Activated effector memory CD4-positive, alpha-beta T cell treated with Interleukin-2 at 50 U/mL for 16 hours (primary cell): ENCODE measurements at regions not wholly inside any gene's neighbourhood (a gene's known extent, or its start where the extent isn't known, plus 50 kb on each side); places are given as distances from the start of the nearest gene placed in this dataset.
"Not testable (repeated sequence)": the region's sequence is repeated elsewhere in the genome, so short reads cannot be mapped to it uniquely, and the experiment has no call there.

Source experiments
- DNase-seq: peaks from one replicate; pipeline ENCODE4 v3.0.0-alpha.2; 2020

DNA sequence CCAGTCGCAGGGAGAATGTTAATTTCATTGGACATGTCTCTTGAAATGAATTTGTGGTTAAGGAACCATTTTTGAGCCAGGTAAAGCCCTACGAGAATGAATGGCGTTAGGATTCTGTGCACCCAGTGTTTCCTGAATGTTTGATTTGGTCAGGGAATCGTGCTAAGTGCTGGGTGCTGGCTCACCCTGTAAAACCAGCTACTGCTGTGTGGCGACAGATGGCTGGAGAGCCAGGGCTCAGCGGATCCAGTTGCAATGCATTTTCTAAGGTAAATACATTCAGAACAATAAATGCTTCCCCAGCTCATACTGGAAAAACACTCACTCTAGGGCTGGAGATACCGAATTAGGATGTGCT lies 355.5 kb downstream of the GLRX3 start:
- no peak for DNase-seq

DNA sequence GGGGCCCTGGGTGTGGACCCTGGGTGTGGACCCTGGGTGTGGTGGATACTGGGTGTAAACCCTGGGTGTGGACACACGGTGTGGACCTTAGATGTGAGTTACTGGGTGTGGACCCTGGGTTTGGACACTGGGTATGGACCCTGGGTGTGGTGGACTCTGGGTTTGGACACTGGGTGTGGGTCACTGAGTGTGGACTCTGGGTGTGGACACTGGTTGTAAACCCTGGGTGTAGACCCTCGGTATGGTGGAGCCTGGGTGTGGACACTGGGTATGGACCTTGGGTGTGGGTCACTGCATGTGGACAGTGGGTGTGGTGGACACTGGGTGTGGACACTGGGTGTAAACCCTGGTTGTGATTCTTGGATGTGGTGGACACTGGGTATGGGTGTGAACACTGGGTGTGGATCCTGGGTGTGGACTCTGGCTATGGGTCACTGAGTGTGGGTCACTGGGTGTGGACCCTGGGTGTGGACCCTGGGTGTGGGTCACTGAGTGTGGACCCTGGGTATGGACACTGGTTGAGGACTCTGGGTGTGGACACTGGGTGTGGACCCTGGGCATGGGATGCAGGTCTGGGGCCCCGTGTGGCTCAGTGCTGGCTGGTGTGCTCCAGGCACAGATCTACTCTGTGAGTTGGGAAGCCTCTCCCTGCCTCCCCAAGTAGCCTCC lies 356.2 kb downstream of the GLRX3 start:
- DNase-seq, result no peak

DNA sequence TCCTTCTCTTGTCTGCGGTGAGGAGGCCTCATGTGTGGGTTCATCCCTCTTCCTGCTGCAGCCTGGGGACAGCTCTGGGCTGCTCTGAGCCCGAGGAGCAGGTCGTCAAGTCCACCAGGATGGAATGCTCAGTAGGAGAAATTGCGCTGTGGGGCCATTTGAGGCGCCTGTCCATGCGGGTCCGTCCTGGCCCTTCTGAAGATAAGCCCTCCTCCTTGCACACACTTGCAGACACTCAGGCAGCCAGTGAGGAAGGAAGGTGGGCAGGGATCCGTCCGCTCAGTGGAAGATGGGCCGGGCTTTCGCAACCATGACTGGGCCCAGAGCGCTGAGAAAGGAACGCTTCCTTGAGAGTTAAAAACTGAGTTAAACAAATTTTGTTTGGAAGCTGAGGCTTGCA lies 356.8 kb downstream of the GLRX3 start:
- no peak for DNase-seq

DNA sequence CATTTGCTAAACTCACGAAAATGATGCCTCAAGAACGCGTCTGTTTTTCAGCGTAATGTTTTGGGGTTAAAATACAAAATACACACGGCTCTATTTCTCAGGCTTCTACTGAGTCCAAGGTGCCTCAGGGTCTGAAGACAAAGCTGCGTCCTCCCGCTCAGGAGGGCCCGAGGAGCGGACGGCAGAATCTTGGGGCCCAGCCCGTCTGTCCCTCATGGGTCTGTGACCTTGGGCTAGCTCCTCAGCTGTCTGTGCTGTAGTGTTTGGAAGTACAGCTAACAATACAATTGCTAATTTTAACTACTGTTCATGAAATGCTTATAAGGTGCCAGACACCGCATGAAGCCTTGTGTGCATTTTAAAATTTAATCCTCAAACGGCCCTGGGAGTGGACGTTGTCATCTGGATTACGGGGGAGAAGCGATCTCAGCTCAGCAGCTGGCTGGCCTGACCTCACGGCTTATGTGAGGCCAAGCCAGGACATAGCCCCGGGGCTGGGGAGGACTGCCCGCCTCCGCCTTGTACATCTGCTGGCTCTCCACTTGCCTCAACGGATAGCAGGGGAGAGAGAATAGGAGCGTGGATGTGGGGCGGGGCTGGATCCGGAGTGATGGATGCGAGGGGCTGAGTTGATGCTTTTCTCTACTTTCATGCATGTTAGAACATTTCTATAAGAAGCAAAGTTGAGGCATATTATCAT lies 357.4 kb downstream of the GLRX3 start:
- no peak for DNase-seq

DNA sequence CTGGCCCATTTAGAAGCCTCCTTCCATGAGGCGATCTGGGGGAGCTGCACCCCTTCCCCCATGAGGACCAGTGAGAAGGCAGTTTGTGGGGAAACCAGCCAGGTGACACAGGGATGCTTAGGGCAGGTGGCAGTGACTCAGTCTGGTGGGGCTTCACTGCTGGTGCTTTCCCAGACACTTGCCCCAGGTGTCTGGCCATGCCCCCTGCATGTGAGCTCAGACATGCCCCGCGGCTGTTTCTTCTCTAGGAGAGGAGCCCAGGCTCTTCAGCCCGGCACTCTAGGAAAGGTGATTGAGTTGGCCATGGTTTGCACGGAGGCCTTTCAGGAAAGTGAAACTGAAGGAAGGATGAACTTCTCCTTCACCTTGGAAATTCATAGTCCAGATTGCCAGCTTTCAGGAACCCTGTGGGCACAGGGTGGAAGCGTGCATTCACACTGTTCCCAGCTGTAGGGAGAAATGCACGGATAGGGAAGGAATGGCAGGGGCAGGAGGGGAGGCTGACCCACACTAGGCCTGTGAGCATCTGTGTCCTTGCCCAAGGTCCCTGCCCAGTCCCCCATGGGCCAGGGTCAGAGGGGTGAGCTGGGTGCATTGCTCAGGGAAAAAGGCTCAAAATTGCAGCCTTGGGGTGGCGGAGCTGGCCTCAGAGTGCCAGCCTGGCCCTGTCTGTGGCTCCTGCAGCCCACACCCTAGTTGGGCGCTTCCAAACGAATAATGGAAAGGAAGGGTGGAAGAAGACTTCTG lies 359.1 kb downstream of the GLRX3 start:
- DNase-seq, result no peak

DNA sequence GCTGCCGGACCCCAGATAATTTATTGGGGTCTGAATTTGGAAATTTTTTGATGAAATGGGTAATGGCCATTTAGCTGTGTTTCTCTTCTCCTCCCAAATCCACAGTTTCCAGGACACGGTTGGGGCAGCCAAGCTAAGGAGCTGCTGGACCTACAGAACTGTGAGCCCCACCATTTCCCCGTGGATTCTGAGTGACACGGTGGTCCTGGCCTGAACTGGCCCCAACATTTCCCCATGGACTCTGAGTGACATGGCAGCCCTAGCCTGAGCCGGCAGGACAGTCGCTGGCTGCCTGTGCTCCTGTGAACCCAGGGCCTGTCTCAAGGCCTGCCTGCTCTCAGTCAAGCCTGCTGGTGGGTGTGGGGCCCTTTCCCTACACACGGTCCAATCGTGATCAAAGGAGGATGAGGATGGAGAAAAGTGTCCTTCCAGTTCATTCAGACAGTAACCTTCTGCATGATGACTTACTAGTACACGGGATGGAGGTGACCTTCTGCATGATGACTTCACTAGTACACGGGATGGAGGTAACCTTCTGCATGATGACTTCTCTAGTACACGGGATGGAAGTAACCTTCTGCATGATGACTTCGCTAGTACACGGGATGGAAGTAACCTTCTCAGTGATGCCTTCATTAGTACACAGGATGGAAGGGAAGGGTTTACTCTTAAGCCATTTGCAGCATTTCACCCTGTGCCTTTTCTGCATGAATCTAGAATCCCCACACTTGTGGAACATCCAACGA lies 359.9 kb downstream of the GLRX3 start:
- no peak for DNase-seq

DNA sequence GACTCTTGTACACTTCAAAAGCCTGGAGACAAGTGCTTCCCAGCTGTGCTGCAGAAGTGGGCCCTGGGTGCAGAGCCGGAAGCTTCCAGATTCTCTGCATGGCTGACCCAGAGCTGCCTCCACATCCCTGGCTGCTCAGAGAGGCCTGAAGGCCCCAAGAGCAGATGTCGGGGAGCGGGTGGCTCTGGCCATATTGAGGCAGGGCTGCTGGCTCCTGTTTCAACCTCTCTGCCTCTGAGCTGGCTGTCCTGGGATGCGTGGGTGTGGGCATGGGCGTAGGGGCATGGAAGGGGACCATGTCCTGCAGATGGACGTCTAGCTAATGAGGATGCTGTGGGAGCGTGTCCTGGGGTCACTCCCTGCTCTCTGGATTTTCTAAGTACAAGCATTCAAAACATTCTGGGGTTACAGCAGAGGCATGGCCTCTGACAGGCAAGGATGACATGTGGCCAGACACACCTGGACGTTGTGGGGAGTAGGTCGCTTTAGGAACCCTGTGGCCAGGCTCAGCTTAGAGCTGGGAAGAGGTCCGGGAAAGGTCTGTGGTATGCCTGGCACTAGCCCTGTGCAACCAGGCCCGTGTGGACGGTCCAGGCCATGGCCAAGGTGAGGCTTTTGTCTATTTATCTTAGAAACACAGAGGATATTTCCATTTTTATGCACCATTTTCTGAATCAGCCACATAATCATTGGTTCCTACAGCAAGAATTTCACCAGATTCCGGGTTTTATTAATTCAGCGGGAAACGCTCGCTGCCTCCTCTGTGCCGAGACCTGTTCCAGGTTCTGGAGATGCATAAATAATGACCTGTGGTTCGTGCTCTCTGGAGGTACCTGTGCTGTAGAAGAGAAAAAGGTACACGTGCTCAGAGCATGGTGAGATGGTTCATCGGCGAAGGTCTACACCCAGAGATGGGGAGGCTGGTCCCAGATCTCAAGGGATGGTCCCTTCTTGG lies 361.1 kb downstream of the GLRX3 start:
- no peak for DNase-seq

DNA sequence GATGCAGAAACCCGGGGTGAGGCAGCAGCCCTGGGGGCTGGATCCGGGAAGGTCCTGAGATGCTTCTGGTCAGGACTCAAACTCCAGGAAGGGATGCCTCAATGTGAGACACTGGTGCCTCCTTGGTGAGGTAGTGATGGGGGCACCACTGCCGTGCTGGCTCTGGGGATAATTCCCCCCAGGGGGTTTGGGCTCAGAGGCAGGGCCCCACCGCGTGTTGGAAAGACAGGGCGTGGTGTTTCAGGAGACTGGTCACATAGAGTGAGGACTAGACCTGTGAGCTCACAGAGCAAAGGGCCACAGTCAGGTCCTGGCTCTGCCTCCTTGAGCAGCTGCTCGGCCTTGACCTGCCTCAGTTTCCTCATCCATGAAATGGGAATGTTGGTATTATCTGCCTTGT lies 361.9 kb downstream of the GLRX3 start:
- DNase-seq, result no peak

DNA sequence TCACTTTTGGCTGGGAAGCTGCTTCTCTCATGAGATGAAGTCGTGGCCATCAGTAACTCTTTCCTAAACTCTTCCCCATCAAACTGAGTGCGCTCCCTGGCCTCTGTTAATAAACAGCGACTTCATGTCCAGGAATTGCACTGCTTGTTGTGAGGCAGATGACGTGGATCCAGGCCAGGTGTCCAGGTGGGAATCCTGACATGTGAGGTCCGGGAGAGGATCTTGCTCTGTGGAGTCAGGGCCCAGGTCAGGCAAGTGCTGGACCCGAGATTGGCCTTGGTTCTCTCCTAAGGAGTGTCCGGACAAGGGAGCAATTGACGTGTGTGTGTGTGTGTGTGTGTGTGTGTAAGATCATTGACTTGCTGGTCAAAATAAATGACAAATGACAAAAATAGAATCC lies 362.7 kb downstream of the GLRX3 start:
- no peak for DNase-seq

DNA sequence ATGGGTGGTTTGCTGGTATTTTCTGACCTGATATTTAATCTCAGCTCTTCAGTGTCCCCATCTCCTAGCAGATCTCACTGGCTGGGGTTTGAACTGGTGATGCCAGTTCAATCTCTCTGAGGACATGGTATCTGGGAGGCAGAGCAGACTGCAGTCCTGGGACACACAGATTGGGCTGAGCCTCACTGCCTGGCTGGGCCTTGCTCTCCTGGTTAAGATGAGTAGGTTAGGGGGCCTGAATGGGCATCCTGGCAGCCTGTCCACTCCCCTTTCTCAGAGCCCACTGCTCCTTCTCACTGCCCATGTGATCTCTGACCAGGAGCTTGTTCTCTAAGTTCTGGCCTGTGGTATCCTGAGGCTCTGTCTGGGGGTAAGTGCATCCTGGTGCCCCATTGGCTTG lies 363.4 kb downstream of the GLRX3 start:
- DNase-seq, result no peak

DNA sequence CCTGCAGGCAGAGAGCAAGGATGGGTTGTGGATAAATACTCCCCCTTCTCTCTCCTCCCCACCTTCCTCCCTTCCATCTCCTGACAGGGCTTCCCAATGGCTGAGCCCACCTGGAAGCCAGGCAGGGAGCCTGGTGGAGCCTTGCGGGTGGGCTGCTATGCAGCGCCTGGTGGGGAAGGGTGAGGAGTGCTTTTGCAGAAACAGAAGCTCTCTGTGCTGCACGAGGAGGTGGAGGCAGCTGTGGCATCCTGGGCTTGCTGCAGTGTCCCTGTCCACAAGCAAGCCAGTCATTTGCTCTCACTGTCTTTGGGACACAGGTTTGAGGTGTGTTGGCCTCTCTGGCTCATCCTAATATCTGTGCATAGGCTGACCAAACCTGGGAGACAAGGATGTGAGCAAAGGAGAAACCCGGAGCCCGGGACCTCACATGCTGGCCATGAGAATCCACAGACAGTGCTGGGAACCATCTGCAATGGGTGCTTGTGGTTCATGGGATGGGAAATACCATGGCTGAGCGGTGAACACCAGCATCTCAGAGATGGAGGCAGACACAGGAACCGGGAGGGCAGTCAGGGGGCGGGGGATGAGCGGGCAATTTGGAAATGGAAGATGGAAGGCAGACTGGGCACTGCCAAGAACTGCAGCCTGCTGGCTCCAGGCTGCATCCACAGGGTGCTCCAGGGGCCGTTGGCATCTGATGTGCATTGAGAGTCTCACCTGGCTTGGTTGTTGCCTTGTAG lies 364.2 kb downstream of the GLRX3 start:
- DNase-seq, result no peak

DNA sequence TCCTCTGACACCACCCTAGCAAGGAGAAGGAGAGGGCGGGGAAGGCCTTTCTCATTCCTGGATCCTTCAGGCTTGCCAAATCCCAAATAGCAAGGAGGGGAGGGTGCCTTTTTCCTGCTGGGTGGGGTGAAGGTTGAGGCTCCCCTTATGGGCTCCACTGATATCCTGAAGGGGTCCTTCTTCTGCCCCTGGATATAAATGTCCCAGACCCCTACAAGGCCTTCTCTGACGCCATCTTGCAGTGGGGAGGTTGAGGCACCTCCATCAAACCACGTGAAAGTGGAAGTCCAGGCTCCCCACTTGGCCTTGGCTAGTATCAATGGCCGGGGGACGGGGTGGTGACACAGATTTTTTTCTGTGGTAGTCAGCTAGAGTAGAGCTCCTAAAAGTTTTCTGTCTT lies 371.3 kb downstream of the GLRX3 start:
- DNase-seq, result no peak

DNA sequence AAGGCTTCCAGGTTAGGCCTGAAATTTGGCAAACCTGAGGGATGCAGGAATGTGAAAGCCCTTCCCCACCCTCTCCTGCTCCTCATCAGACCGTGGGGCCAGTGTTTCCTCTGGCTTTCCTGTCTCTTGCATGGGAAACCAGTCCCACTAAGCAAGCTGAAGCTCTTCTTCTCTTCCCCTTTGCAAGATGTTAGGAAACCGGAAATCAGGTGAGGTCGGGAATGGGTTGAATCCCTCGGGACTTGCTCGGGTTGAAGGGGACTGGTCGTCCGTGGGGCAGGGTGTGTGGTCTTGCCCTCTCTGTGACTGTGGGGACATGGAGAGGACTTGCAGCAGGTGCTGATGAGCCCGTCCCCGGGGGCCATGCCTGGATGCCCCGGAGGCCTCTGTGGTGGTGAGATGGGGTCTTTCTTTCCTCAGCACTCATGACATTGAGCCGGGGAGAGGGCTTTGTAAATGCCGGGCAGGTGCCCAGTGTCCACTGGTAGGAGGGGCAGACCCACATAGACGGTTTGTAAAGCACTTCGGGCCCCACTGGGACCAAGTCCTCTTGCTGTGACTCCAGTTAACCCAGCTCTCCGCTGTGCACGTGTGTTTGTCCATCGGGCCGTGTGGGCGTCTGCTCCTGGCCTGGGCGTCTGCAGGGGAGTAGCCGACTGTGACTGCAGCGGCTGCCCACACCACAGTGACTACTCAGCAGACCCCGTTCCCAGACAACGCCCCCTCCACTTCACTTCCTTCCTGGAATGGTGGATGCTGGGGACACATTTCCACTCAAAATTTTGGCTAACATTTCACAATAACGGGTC lies 373.9 kb downstream of the GLRX3 start:
- DNase-seq, result no peak

DNA sequence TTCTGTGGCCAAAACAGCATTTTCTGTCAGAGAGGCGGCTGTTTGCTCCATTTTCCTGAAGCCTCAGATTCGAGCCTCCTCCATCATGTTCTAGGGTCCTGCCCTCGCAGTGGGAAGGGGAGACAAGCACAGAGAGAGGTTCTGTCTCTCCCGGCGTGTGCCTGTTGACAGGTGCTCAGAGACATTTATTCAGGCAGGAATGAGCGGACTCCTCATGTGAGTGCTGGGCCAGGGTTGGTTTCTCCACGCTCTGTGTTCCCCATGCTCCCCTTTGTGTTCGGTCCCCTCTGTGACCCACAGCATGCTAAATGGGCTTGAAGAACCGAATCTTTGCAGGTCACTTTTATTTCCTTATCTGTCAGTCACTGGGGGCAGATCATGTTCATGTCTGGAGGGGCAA lies 374.6 kb downstream of the GLRX3 start:
- DNase-seq, result no peak

DNA sequence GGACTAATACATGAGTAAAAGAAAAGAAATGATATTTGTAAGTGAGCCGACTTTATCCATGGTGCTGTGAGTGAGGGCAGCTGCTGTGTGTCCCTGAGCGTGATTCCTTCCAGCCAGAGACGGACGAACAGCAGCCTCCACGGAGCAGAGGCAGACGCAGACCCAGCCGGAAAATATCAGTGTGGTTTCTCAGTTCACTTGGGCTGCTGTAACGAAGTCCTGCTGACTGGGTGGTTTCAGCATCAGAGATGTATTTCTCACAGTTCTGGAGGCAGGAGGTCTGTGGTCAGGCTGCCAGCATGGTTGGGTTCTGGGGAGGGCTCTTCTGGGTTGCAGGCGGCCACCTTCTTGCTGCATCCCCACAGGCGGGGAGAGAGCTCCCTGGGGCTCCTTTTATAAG lies 375.6 kb downstream of the GLRX3 start:
- DNase-seq, result no peak

DNA sequence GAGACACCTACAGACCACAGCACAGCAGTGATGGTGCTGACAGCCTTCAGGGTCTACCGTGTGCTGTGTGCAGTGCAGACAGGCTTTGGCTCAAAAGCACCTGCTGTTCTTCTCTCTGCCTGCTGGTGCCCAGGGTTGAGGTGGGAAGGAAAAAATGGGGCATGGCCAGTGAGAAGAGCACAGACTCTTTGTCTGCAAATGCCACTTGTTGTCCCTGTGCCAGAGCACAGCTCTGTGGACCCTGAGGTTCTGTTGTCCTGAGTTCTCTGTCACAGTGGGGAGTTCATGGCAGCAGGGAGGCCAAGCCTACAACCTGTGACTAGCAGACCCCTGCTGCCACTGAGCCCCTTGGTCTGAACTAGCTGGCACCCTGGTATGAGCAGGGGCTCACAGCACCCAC lies 376.7 kb downstream of the GLRX3 start:
- DNase-seq, result no peak

DNA sequence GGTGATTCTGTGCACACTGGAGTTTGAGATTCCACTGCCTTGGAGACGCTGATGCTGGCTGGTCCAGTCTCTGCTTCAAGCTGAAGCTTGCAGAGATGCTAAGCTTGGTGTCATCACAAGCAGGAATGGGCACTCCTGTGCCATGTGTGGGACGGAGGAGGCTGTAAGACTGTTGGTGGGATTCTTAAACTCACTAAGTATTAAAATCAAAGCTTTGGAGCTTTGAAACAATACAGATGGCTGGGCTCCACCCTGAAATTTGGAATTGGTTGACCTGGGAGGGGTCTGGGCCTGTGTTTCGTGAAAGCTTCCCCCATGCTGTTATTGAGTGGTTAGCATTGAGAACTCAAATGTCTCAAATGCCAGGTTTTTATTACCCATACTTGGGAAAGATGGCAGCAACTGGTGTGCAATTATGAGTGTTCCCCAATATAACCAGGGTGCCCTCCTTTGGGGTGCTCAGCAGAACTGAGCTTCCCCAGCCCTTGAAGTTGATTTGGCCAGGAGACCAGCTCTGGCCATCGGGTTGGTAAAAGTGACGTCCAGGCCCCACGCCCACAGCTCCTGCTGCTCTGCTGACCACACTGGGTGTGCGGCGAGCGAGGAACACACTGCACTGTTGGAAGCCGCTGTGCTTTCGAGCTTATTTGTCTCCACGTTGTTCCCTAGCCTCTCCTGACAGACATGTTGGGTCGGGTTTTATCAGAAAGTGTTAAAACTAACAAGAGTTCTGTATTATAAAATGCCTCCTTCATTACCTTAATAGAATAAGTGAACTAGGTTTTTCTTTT lies 377.7 kb downstream of the GLRX3 start:
- DNase-seq, result no peak

DNA sequence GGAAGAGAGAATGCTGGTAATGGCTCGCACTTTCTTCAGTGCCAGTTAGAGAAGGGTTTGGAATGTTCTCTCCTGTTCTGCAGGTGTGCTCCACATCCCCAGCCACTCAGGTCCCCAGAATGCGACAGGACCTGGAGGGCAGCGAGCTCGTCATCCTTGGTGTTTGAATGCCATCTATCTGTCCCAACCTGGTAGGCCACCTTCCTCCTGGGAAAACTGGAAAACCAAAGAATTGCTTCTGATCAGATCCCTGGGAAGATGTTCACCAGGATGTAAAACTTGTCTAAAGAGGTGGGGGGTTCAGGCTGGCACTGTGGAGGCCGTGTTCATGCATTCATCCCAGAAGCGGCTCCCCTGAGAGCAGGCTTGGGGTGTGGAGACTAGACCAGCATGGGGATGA lies 379.5 kb downstream of the GLRX3 start:
- DNase-seq, result no peak

DNA sequence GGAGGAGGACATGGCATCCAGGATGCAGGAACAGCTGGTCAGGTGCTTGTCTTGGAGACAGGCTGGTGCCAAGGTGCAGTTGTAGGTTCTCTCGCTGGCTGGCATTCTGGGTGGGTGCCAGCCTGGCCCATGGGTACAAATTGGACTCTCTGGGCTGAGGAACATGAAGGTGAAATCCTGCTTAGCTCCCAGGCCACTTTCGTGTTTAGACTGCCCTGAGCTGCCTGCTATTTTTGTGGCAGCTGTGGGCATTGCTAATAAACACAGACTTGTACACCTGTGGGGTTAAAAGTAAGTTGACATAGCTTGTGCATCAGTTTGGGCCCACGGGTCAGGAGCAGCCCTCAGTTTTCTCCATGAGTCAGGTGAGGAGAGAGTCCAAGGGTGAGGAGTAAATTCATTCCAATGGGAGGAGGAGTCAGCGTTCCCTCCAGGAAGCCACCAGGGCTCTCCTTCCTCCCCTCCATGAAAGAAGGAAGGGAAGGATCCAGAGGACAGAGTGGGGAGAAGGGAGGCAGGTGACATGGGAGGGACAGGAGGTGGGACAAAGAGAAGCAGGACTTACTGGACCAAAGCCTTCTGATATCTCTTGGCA lies 380.0 kb downstream of the GLRX3 start:
- no peak for DNase-seq

DNA sequence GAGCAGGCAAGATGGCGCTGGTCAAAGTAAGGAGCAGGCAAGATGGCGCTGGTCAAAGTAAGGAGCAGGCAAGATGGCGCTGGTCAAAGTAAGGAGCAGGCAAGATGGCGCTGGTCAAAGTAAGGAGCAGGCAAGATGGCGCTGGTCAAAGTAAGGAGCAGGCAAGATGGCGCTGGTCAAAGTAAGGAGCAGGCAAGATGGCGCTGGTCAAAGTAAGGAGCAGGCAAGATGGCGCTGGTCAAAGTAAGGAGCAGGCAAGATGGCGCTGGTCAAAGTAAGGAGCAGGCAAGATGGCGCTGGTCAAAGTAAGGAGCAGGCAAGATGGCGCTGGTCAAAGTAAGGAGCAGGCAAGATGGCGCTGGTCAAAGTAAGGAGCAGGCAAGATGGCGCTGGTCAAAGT lies 382.7 kb downstream of the GLRX3 start:
- not testable (repeated sequence) for DNase-seq
